SK-N-SH treated with all-trans-retinoic acid at 6 μM for 48 hours (cell line): ENCODE measurements at regions not wholly inside any gene's neighbourhood (a gene's known extent, or its start where the extent isn't known, plus 50 kb on each side); places are given as distances from the start of the nearest gene placed in this dataset.

Experiments
- ATAC-seq: fragments of 200-7000 bp; cut with Tn5 transposase; 3 replicates; pipeline ENCODE4 v1.9.1; 2020; ENCODE audit warnings: mild to moderate bottlenecking, moderate library complexity
- ARNTL ChIP-seq: fragments of 450-650 bp; formaldehyde crosslinking; IDR thresholded peaks from 2 replicates; pipeline ENCODE4 v1.5.0; 2020; ENCODE audit warnings: low read depth, mild to moderate bottlenecking, moderate library complexity, borderline replicate concordance
- BACH2 ChIP-seq: fragments of 250-450 bp; sonication (Bioruptor Pico); IDR thresholded peaks from 2 replicates; pipeline ENCODE4 v1.9.0; 2021; ENCODE audit warnings: mild to moderate bottlenecking, borderline replicate concordance
- CSDC2 ChIP-seq: fragments of 250-450 bp; sonication (Bioruptor Pico); IDR thresholded peaks from 2 replicates; pipeline ENCODE4 v1.5.0; 2020; ENCODE audit warnings: mild to moderate bottlenecking, moderate library complexity
- ESRRG ChIP-seq: fragments of 250-450 bp; sonication (Bioruptor Pico); IDR thresholded peaks from 2 replicates; pipeline ENCODE4 v1.6.1; 2021; ENCODE audit warnings: mild to moderate bottlenecking
- GLIS3 ChIP-seq: fragments of 250-450 bp; sonication (Bioruptor Pico); IDR thresholded peaks from 2 replicates; pipeline ENCODE4 v1.5.0; 2020; ENCODE audit warnings: mild to moderate bottlenecking, moderate library complexity
- ISL1 ChIP-seq: fragments of 250-450 bp; sonication (Bioruptor Pico); IDR thresholded peaks from 2 replicates; pipeline ENCODE4 v2.1.2; 2022; ENCODE audit warnings: mild to moderate bottlenecking, moderate library complexity
- OSR1 ChIP-seq: fragments of 250-450 bp; sonication (Bioruptor Pico); IDR thresholded peaks from 2 replicates; pipeline ENCODE4 v1.8.0; 2022; ENCODE audit warnings: moderate library complexity, mild to moderate bottlenecking, inconsistent platforms
- PPARA ChIP-seq: fragments of 250-450 bp; sonication (Bioruptor Pico); IDR thresholded peaks from 2 replicates; pipeline ENCODE4 v1.5.0; 2020; ENCODE audit warnings: mild to moderate bottlenecking, borderline replicate concordance
- RARB ChIP-seq: fragments of 250-450 bp; sonication (Bioruptor Pico); IDR thresholded peaks from 2 replicates; pipeline ENCODE4 v1.8.0; 2021; ENCODE audit warnings: mild to moderate bottlenecking, moderate library complexity
- SNAI2 ChIP-seq: fragments of 250-450 bp; sonication (Bioruptor Pico); IDR thresholded peaks from 2 replicates; pipeline ENCODE4 v1.5.0; 2020; ENCODE audit warnings: mild to moderate bottlenecking, moderate library complexity
- TCF4 ChIP-seq: fragments of 250-450 bp; sonication (Bioruptor Pico); IDR thresholded peaks from 2 replicates; pipeline ENCODE4 v1.8.0; 2021; ENCODE audit warnings: mild to moderate bottlenecking, moderate library complexity, borderline replicate concordance
- TOX ChIP-seq: fragments of 250-450 bp; sonication (Bioruptor Pico); IDR thresholded peaks from 2 replicates; pipeline ENCODE4 v1.8.0; 2021; ENCODE audit warnings: mild to moderate bottlenecking, moderate library complexity, borderline replicate concordance
- ZC3H10 ChIP-seq: fragments of 250-450 bp; sonication (Bioruptor Pico); IDR thresholded peaks from 2 replicates; pipeline ENCODE4 v1.5.1; 2021; ENCODE audit warnings: mild to moderate bottlenecking, moderate library complexity
- ZFP30 ChIP-seq: fragments of 450-650 bp; formaldehyde crosslinking; IDR thresholded peaks from 2 replicates; pipeline ENCODE4 v1.5.0; 2022; ENCODE audit warnings: mild to moderate bottlenecking, moderate library complexity
- ZNF565 ChIP-seq: fragments of 450-650 bp; formaldehyde crosslinking; conservative IDR thresholded peaks from 2 replicates; pipeline ENCODE4 v1.5.0; 2020; ENCODE audit warnings: low read depth, mild to moderate bottlenecking, moderate library complexity
- ZNF70 ChIP-seq: fragments of 450-650 bp; formaldehyde crosslinking; IDR thresholded peaks from 2 replicates; pipeline ENCODE4 v1.5.0; 2020; ENCODE audit warnings: mild to moderate bottlenecking, moderate library complexity
- ZNF8 ChIP-seq: fragments of 450-650 bp; formaldehyde crosslinking; IDR thresholded peaks from 2 replicates; pipeline ENCODE4 v1.5.0; 2020; ENCODE audit warnings: mild to moderate bottlenecking, moderate library complexity
- TF ChIP-seq, protein P1 (sequence below): fragments of 250-450 bp; sonication (Bioruptor Pico); IDR thresholded peaks from 2 replicates; pipeline ENCODE4 v1.8.0; 2020; ENCODE audit warnings: mild to moderate bottlenecking, moderate library complexity, borderline replicate concordance
- TF ChIP-seq, protein P2 (sequence below): fragments of 250-450 bp; sonication (Bioruptor Pico); IDR thresholded peaks from 2 replicates; pipeline ENCODE4 v1.8.0; 2021; ENCODE audit warnings: low read depth, mild to moderate bottlenecking, moderate library complexity, borderline replicate concordance
- TF ChIP-seq, protein P3 (sequence below): fragments of 250-450 bp; sonication (Bioruptor Pico); IDR thresholded peaks from 2 replicates; pipeline ENCODE4 v1.5.0; 2020; ENCODE audit warnings: mild to moderate bottlenecking, moderate library complexity
- TF ChIP-seq, protein P4 (sequence below): fragments of 250-450 bp; sonication (Bioruptor Pico); IDR thresholded peaks from 2 replicates; pipeline ENCODE4 v1.5.1; 2021; ENCODE audit warnings: mild to moderate bottlenecking, moderate library complexity
- TF ChIP-seq, protein P5 (sequence below): fragments of 250-450 bp; sonication (Bioruptor Pico); IDR thresholded peaks from 2 replicates; pipeline ENCODE4 v1.5.1; 2020; ENCODE audit warnings: low read depth, mild to moderate bottlenecking, moderate library complexity

DNA sequence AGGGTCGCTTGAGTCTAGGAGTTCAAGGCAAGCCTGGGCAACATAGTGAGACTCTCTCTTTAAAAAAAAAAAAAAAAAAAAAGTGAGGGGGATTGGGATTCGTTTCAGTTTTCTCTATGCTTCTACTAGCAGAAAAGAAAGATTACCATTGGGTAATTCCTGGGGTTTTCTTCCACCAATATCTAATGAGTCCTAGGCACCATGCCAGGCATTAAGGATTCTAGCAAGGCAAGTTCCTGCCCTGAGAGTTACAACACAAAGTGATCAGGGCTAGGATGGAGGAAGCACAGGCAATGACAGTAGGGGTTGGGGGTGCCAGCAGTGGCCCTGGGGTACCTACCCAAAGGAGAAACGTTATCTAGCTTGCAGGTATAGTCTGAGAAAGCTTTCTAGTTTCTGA lies 90.8 kb downstream of the PCDH1 start:
- ATAC-seq: no peak

DNA sequence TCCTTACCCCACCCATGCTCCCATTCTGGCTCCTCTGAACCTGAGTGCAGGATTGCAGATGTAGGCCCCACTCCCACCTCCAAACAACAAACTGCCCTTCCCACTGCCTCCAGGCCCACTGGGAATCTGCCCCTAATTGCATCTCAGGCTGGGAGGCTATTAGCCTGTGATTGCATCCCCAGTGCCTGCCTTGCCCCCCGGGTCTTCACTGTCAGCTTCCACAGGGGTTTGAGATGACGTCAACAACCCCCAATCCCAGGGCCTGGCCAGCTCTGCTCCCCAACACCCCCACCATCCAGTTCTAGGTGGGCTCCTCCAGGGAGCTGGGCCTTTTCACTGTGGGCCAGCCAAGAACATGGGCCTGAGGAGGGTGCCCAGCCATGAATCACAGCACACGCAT lies 91.5 kb downstream of the PCDH1 start:
- no peak for TF ChIP-seq ISL1 (CRISPR knock-in tag)
- TF ChIP-seq ZNF565 (CRISPR knock-in tag): no peak
- TF ChIP-seq, protein P1, sequence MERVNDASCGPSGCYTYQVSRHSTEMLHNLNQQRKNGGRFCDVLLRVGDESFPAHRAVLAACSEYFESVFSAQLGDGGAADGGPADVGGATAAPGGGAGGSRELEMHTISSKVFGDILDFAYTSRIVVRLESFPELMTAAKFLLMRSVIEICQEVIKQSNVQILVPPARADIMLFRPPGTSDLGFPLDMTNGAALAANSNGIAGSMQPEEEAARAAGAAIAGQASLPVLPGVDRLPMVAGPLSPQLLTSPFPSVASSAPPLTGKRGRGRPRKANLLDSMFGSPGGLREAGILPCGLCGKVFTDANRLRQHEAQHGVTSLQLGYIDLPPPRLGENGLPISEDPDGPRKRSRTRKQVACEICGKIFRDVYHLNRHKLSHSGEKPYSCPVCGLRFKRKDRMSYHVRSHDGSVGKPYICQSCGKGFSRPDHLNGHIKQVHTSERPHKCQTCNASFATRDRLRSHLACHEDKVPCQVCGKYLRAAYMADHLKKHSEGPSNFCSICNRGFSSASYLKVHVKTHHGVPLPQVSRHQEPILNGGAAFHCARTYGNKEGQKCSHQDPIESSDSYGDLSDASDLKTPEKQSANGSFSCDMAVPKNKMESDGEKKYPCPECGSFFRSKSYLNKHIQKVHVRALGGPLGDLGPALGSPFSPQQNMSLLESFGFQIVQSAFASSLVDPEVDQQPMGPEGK (CRISPR knock-in tag): no peak
- no peak for ATAC-seq

More for the DNA sequence above, 90.8 kb downstream of the PCDH1 start:
- TF ChIP-seq ESRRG: no peak
- TF ChIP-seq, protein P2, sequence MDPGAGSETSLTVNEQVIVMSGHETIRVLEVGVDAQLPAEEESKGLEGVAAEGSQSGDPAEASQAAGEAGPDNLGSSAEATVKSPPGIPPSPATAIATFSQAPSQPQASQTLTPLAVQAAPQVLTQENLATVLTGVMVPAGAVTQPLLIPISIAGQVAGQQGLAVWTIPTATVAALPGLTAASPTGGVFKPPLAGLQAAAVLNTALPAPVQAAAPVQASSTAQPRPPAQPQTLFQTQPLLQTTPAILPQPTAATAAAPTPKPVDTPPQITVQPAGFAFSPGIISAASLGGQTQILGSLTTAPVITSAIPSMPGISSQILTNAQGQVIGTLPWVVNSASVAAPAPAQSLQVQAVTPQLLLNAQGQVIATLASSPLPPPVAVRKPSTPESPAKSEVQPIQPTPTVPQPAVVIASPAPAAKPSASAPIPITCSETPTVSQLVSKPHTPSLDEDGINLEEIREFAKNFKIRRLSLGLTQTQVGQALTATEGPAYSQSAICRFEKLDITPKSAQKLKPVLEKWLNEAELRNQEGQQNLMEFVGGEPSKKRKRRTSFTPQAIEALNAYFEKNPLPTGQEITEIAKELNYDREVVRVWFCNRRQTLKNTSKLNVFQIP (CRISPR knock-in tag): no peak
- TF ChIP-seq, protein P3, sequence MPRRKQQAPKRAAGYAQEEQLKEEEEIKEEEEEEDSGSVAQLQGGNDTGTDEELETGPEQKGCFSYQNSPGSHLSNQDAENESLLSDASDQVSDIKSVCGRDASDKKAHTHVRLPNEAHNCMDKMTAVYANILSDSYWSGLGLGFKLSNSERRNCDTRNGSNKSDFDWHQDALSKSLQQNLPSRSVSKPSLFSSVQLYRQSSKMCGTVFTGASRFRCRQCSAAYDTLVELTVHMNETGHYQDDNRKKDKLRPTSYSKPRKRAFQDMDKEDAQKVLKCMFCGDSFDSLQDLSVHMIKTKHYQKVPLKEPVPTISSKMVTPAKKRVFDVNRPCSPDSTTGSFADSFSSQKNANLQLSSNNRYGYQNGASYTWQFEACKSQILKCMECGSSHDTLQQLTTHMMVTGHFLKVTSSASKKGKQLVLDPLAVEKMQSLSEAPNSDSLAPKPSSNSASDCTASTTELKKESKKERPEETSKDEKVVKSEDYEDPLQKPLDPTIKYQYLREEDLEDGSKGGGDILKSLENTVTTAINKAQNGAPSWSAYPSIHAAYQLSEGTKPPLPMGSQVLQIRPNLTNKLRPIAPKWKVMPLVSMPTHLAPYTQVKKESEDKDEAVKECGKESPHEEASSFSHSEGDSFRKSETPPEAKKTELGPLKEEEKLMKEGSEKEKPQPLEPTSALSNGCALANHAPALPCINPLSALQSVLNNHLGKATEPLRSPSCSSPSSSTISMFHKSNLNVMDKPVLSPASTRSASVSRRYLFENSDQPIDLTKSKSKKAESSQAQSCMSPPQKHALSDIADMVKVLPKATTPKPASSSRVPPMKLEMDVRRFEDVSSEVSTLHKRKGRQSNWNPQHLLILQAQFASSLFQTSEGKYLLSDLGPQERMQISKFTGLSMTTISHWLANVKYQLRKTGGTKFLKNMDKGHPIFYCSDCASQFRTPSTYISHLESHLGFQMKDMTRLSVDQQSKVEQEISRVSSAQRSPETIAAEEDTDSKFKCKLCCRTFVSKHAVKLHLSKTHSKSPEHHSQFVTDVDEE (CRISPR knock-in tag): no peak
- no peak for TF ChIP-seq ZNF70
- TF ChIP-seq BACH2: no peak
- TF ChIP-seq ZNF8 (CRISPR knock-in tag): no peak
- no peak for TF ChIP-seq OSR1
- TF ChIP-seq, protein P4, sequence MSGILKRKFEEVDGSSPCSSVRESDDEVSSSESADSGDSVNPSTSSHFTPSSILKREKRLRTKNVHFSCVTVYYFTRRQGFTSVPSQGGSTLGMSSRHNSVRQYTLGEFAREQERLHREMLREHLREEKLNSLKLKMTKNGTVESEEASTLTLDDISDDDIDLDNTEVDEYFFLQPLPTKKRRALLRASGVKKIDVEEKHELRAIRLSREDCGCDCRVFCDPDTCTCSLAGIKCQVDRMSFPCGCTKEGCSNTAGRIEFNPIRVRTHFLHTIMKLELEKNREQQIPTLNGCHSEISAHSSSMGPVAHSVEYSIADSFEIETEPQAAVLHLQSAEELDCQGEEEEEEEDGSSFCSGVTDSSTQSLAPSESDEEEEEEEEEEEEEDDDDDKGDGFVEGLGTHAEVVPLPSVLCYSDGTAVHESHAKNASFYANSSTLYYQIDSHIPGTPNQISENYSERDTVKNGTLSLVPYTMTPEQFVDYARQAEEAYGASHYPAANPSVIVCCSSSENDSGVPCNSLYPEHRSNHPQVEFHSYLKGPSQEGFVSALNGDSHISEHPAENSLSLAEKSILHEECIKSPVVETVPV (CRISPR knock-in tag): no peak
- TF ChIP-seq ZFP30 (CRISPR knock-in tag): no peak

GRCh38 chr5:141785711-141786110 lies 92.5 kb downstream of the PCDH1 start:
- ATAC-seq: no peak
- TF ChIP-seq ARNTL (CRISPR knock-in tag): no peak
- no peak for TF ChIP-seq ISL1 (CRISPR knock-in tag)
- TF ChIP-seq, protein P5, sequence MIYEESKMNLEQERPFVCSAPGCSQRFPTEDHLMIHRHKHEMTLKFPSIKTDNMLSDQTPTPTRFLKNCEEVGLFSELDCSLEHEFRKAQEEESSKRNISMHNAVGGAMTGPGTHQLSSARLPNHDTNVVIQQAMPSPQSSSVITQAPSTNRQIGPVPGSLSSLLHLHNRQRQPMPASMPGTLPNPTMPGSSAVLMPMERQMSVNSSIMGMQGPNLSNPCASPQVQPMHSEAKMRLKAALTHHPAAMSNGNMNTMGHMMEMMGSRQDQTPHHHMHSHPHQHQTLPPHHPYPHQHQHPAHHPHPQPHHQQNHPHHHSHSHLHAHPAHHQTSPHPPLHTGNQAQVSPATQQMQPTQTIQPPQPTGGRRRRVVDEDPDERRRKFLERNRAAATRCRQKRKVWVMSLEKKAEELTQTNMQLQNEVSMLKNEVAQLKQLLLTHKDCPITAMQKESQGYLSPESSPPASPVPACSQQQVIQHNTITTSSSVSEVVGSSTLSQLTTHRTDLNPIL (CRISPR knock-in tag): no peak
- no peak for TF ChIP-seq PPARA (CRISPR knock-in tag)
- TF ChIP-seq ESRRG: no peak
- TF ChIP-seq CSDC2 (CRISPR knock-in tag): no peak
- no peak for TF ChIP-seq GLIS3 (CRISPR knock-in tag)
- no peak for TF ChIP-seq RARB (CRISPR knock-in tag)
- no peak for TF ChIP-seq ZC3H10 (CRISPR knock-in tag)
- TF ChIP-seq, protein P2 (CRISPR knock-in tag): no peak
- TF ChIP-seq, protein P1 (CRISPR knock-in tag): no peak
- no peak for TF ChIP-seq TCF4 (CRISPR knock-in tag)
- TF ChIP-seq ZNF8 (CRISPR knock-in tag): no peak
- no peak for TF ChIP-seq TOX (CRISPR knock-in tag)
- TF ChIP-seq SNAI2: no peak
- TF ChIP-seq OSR1: no peak
